ENCODE measurements at regions not wholly inside any gene's neighbourhood (a gene's known extent, or its start where the extent isn't known, plus 50 kb on each side); places are given as distances from the start of the nearest gene placed in this dataset.

- FAIRE-seq (no peak), ATAC-seq (no peak), DNase-seq (ENCODE audit: low read depth, low spot score) (no peak)
- Histone ChIP-seq H3K9me3 (replicated peaks; ENCODE audit: control insufficient read depth, insufficient read depth, low read length) (no peaks in the 10 kb centered on the region), H3K36me3 (ENCODE audit: control insufficient read depth in 2 of 2, insufficient read depth in 2 of 2, low read length in 1 of 2) (no peaks in the 10 kb centered on the region), H2AFZ (ENCODE audit: control insufficient read depth, low read depth, low read length) (no peak overlapping the region), H4K20me1 (ENCODE audit: control insufficient read depth, insufficient read depth) (no peaks in the 10 kb centered on the region), H3K4me3 (no peak overlapping the region), H3K79me2 (ENCODE audit: control insufficient read depth, insufficient read depth, low read length) (no peaks in the 10 kb centered on the region), H3K27me3 (replicated peaks in 1 of 2; ENCODE audit: control insufficient read depth in 2 of 2, insufficient read depth in 2 of 2, low read length in 1 of 2) (no peaks in the 10 kb centered on the region), H3K9ac (ENCODE audit: control insufficient read depth, insufficient read depth, low read length) (no peak overlapping the region), H3K4me2 (ENCODE audit: control insufficient read depth, insufficient read depth) (no peak overlapping the region), H3K27ac (ENCODE audit: control insufficient read depth, insufficient read depth) (no peak overlapping the region), H3K4me1 (ENCODE audit: control insufficient read depth, insufficient read depth, low read length) (no peaks in the 10 kb centered on the region)
- TF ChIP-seq ZNF274 (IDR thresholded peaks at IDR 0.05; ENCODE audit: insufficient read depth, insufficient read length) (no peak), MTA3 (IDR thresholded peaks at IDR 0.05; ENCODE audit: borderline replicate concordance, low read length) (no peak), HDGF (IDR thresholded peaks at IDR 0.05) (no peak), POLR2AphosphoS5 (IDR thresholded peaks at IDR 0.05; ENCODE audit: low read length) (no peak), ASH2L (IDR thresholded peaks at IDR 0.05; ENCODE audit: borderline replicate concordance, low read depth) (no peak), CHD2 (IDR thresholded peaks at IDR 0.05; ENCODE audit: borderline replicate concordance, low read depth, low read length) (no peak), TCF12 (IDR thresholded peaks at IDR 0.05; ENCODE audit: low read depth, low read length) (no peak), RAD21 (IDR thresholded peaks at IDR 0.05; ENCODE audit: insufficient read depth, low read depth, low read length) (no peak), ZNF217 (IDR thresholded peaks at IDR 0.05) (no peak), ZNF384 (IDR thresholded peaks at IDR 0.05; ENCODE audit: borderline replicate concordance, low read depth, low read length) (no peak), HDAC2 (IDR thresholded peaks at IDR 0.05) (no peak), EZH2 (IDR thresholded peaks at IDR 0.05; ENCODE audit: borderline replicate concordance, control insufficient read depth, low read depth, low read length) (no peak), PML (IDR thresholded peaks at IDR 0.05; ENCODE audit: low read length) (no peak), MEF2A (IDR thresholded peaks at IDR 0.05; ENCODE audit: insufficient read depth, low read depth, low read length) (no peak)
- WGBS (ENCODE audit: insufficient coverage, insufficient replicate concordance, low lambda C conversion rate, missing lambda C conversion rate), result 42% methylated on average over 1 of the region's 1 CpG
- BruUV-seq (replicated peaks), result no TSS peak
- ChIA-PET POLR2A (no interaction called here), SMC1A (ENCODE audit: uncharacterized antibody, unreplicated experiment) (interaction anchor here (1.4 kb wide), 1 partner anchor 16 kb away, joined by 3 read pairs; no protein-coding TSS in a partner anchor), RAD21 (ENCODE audit: unreplicated experiment) (no interaction called here), CTCF (no interaction called here)
- in situ Hi-C loops (cut with MboI), result no loop called here
- intact Hi-C loops (cut with micrococcal nuclease; ENCODE audit: unreplicated experiment), result no loop called here
Measured at GRCh38 chr2:58922245-58922644, 681.1 kb upstream of the FANCL start.

All from GM12878 (cell line).